DOHH2 (cell line): ENCODE measurements at regions not wholly inside any gene's neighbourhood (a gene's known extent, or its start where the extent isn't known, plus 50 kb on each side); places are given as distances from the start of the nearest gene placed in this dataset.

Experiments used
- H3F3A ChIP-seq: fragments of 200-600 bp; sonication (generic), shearing (Covaris generic); 2 replicates; pipeline ENCODE4 v1.6.0; 2016; ENCODE audit warnings: antibody characterized with exemption, mild to moderate bottlenecking; ENCODE audit not compliant: control insufficient read depth, insufficient read depth
- H3K27ac ChIP-seq: fragments of 200-600 bp; sonication (generic); 2 replicates; pipeline ENCODE4 v1.5.1; 2014; ENCODE audit warnings: low read depth, mild to moderate bottlenecking, low read length, moderate library complexity
- H3K27me3 ChIP-seq: fragments of 200-600 bp; sonication (generic); 2 replicates; pipeline ENCODE4 v1.6.1; 2014; ENCODE audit warnings: mild to moderate bottlenecking, low read length, mixed read lengths; ENCODE audit not compliant: control insufficient read depth
- H3K36me3 ChIP-seq: fragments of 200-600 bp; sonication (generic); 2 replicates; pipeline ENCODE4 v1.6.1; 2014; ENCODE audit warnings: mild to moderate bottlenecking, low read length, moderate library complexity, mixed read lengths; ENCODE audit not compliant: control insufficient read depth
- H3K4me1 ChIP-seq: fragments of 200-600 bp; sonication (generic); 2 replicates; pipeline ENCODE4 v1.6.1; 2014; ENCODE audit warnings: mild to moderate bottlenecking, low read length, mixed read lengths; ENCODE audit not compliant: control insufficient read depth
- H3K4me2 ChIP-seq: fragments of 200-600 bp; sonication (generic); 2 replicates; pipeline ENCODE4 v1.6.0; 2014; ENCODE audit warnings: mild to moderate bottlenecking, low read length, moderate library complexity
- H3K4me3 ChIP-seq: fragments of 200-600 bp; sonication (generic); 2 replicates; pipeline ENCODE4 v1.5.1; 2014; ENCODE audit warnings: mild to moderate bottlenecking, low read length, mixed read lengths
- H3K79me2 ChIP-seq: fragments of 200-600 bp; sonication (generic); 2 replicates; pipeline ENCODE4 v1.6.1; 2014; ENCODE audit warnings: mild to moderate bottlenecking, low read length, mixed read lengths; ENCODE audit not compliant: control insufficient read depth
- H3K9me2 ChIP-seq: fragments of 200-600 bp; sonication (generic); replicated peaks from 2 replicates; pipeline ENCODE4 v1.6.1; 2014; ENCODE audit warnings: mild to moderate bottlenecking, low read length, mixed read lengths; ENCODE audit not compliant: control insufficient read depth
- H3K9me3 ChIP-seq: fragments of 200-600 bp; sonication (generic); 2 replicates; pipeline ENCODE4 v1.6.1; 2014; ENCODE audit warnings: antibody characterized with exemption, low read length, mixed read lengths; ENCODE audit not compliant: control insufficient read depth, insufficient read depth
- H4K20me1 ChIP-seq: fragments of 200-600 bp; sonication (generic); 2 replicates; pipeline ENCODE4 v1.6.0; 2014; ENCODE audit warnings: low read depth, mild to moderate bottlenecking, antibody characterized with exemption, low read length, moderate library complexity; ENCODE audit not compliant: control insufficient read depth, insufficient read depth
- EZH2phosphoT487 ChIP-seq: fragments of 200-600 bp; sonication (generic); IDR thresholded peaks from 2 replicates; pipeline ENCODE4 v1.6.1; 2017; ENCODE audit warnings: borderline replicate concordance, mild to moderate bottlenecking, antibody characterized with exemption, low read length, moderate library complexity, mixed read lengths
- TF ChIP-seq, protein P1 (sequence below): fragments of 200-600 bp; sonication (generic); IDR thresholded peaks from one replicate; pipeline ENCODE4 v1.5.1; 2014; ENCODE audit warnings: antibody characterized with exemption, mild to moderate bottlenecking, low read depth, low read length; ENCODE audit not compliant: poor library complexity, severe bottlenecking

DNA sequence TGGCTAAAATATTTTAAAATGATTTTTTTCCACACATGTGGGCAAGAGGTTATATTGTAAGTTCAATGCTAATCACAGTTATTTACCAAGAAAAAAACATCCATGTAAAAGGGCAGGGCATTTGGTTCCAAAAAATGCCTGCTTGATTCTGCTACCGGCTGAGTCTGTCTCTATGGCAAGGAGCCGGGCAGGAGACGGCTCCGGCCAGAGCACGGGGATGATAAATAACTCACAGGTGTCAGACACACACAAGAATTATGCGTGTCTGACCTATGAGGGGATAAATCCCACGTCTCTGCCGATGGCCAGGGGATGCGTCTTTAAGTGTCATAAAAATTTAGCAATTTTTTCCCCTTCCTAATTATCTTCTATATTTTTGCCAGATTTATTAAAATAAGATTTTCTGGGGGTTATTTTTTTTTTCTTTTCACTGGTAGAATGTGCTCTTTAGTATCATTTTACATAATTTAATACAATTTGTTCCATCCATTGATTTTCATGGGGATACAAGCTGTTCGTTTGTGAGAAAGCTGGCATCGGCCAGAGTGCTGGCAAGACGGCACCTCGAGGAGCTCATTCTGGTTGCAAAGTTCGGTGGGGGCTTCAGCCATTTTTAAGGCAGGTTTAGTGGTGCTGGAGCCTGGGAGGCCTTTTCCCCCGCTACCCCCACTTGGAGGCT is 253.9 kb downstream of the ZNF536 start:
- TF ChIP-seq EZH2phosphoT487: no peak
- TF ChIP-seq, protein P1, sequence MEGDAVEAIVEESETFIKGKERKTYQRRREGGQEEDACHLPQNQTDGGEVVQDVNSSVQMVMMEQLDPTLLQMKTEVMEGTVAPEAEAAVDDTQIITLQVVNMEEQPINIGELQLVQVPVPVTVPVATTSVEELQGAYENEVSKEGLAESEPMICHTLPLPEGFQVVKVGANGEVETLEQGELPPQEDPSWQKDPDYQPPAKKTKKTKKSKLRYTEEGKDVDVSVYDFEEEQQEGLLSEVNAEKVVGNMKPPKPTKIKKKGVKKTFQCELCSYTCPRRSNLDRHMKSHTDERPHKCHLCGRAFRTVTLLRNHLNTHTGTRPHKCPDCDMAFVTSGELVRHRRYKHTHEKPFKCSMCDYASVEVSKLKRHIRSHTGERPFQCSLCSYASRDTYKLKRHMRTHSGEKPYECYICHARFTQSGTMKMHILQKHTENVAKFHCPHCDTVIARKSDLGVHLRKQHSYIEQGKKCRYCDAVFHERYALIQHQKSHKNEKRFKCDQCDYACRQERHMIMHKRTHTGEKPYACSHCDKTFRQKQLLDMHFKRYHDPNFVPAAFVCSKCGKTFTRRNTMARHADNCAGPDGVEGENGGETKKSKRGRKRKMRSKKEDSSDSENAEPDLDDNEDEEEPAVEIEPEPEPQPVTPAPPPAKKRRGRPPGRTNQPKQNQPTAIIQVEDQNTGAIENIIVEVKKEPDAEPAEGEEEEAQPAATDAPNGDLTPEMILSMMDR: no peak
- Histone ChIP-seq H4K20me1 (no peaks in the 10 kb centered on the region), H3K4me1 (no peaks in the 10 kb centered on the region), H3K9me3 (peaks cover 19% of the 10 kb centered on the region; the same call in 1 of the 2 replicates), H3F3A (no peaks in the 10 kb centered on the region), H3K4me2 (no peak overlapping the region), H3K27me3 (no peaks in the 10 kb centered on the region), H3K4me3 (no peak overlapping the region), H3K36me3 (no peaks in the 10 kb centered on the region), H3K79me2 (no peaks in the 10 kb centered on the region), H3K27ac (no peak overlapping the region), H3K9me2 (no peaks in the 10 kb centered on the region)

DNA sequence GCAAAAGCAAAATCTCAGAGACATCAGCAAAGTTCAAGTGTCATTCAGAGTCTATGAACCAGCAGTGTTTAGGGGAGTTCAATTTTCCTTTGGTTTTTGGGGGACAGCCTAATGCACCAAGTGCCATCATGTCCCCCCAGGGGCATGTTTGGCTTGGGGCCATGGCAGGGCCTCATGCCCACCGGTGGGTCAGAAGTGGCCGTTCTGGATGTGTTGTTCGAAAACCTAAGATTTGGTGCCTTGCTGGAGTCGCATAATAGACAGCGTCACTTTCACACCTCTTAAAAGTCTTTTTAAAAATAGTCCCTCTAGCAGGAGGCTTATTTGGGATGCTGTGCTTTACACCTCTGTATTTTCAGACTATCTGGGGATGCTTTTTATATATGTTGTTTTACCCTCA is 250.1 kb downstream of the ZNF536 start:
- Histone ChIP-seq H3K27ac (no peak overlapping the region), H3K9me3 (peaks cover 19% of the 10 kb centered on the region; the same call in 1 of the 2 replicates), H3K9me2 (no peaks in the 10 kb centered on the region), H3K79me2 (no peaks in the 10 kb centered on the region), H3K4me3 (no peak overlapping the region), H3K4me2 (no peak overlapping the region), H3K27me3 (no peaks in the 10 kb centered on the region), H3K4me1 (no peaks in the 10 kb centered on the region), H3K36me3 (no peaks in the 10 kb centered on the region), H4K20me1 (no peaks in the 10 kb centered on the region), H3F3A (no peaks in the 10 kb centered on the region)
- TF ChIP-seq EZH2phosphoT487: no peak
- TF ChIP-seq, protein P1: no peak

DNA sequence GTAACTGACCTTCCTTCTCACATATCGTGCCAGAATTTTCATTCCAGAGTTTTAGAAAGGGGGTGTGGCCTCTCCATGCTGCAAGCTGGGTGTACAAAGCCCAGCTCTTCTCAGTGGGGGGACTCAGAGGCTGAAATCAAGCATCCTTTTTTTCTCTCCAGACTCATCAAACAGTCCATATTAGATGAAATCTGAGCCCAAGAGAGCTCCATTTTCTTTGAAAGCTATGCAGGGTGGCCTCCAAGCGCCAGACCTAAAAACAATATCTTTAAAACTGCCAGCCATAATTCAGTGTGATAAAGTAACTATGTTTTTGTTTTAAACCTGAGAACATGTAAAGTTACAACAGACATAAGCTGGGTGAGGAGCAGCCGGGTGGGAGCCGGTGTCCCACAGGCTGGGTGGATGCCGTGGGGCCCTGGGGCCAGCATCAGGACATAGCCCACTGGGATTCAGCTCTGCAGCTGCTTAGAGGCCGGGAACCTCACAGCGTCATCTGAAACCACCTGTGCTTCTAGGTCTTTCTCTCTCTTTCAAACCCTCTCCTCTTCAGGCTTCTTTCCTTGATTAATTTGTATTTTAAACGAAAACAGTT is 249.2 kb downstream of the ZNF536 start:
- H3K27me3 ChIP-seq: no peaks in the 10 kb centered on the region
- H3K27ac ChIP-seq: no peak overlapping the region
- no peaks in the 10 kb centered on the region for H3K36me3 ChIP-seq
- H3K4me3 ChIP-seq: no peak overlapping the region
- H4K20me1 ChIP-seq: no peaks in the 10 kb centered on the region
- H3K4me2 ChIP-seq: no peak overlapping the region
- no peaks in the 10 kb centered on the region for H3K4me1 ChIP-seq
- no peaks in the 10 kb centered on the region for H3K79me2 ChIP-seq
- no peaks in the 10 kb centered on the region for H3F3A ChIP-seq
- no peaks in the 10 kb centered on the region for H3K9me2 ChIP-seq
- TF ChIP-seq, protein P1: no peak
- TF ChIP-seq EZH2phosphoT487: no peak
- peaks cover 19% of the 10 kb centered on the region; the same call in 1 of the 2 replicates for H3K9me3 ChIP-seq
